Esophagus squamous epithelium (tissue), 4 donors: ENCODE measurements at regions not wholly inside any gene's neighbourhood (a gene's known extent, or its start where the extent isn't known, plus 50 kb on each side); places are given as distances from the start of the nearest gene placed in this dataset.

Source experiments
- POLR2A ChIP-seq, 4 donors: fragments of 450-650 bp; IDR thresholded peaks; one replicate each; pipeline ENCODE4 v1.6.1; 2017; ENCODE audit warnings: antibody characterized with exemption in 4 of 4, mild to moderate bottlenecking in 4 of 4, moderate library complexity in 3 of 4
- TF ChIP-seq, protein P1 (sequence below), 6 experiments: fragments of 450-650 bp in 4 of 6; fragments of 200-600 bp in 2 of 6; sonication (generic) in 2 of 6; IDR thresholded peaks; one replicate each; pipeline ENCODE4 v1.5.1; 2016 to 2019; ENCODE audit warnings: antibody characterized with exemption in 6 of 6, mild to moderate bottlenecking in 4 of 6, moderate library complexity in 4 of 6

DNA sequence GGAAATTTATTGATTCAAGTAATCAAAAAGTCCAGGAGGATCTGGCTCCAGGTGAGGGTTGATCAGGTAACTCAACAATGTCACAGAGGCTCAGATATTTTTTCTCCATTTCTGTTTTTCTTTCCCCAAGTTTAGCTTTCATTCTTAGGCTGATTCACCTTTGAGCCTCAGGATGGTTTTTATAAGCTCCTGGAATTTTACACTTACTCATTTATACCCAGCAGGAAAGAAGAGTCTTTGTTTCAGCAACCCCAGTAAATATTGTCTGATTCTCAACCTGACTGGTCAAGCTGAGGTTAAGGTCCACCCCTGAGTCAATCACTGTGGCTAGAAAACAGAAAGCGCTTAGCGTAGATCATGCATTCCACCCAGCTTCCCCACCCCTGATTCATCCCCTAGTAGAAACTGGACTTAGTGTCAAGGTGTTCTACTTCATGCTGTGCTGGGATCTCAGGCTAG is 500.6 kb downstream of the KIF4B start:
- TF ChIP-seq POLR2A (IDR thresholded peaks at IDR 0.05): no peak
- TF ChIP-seq, protein P1, sequence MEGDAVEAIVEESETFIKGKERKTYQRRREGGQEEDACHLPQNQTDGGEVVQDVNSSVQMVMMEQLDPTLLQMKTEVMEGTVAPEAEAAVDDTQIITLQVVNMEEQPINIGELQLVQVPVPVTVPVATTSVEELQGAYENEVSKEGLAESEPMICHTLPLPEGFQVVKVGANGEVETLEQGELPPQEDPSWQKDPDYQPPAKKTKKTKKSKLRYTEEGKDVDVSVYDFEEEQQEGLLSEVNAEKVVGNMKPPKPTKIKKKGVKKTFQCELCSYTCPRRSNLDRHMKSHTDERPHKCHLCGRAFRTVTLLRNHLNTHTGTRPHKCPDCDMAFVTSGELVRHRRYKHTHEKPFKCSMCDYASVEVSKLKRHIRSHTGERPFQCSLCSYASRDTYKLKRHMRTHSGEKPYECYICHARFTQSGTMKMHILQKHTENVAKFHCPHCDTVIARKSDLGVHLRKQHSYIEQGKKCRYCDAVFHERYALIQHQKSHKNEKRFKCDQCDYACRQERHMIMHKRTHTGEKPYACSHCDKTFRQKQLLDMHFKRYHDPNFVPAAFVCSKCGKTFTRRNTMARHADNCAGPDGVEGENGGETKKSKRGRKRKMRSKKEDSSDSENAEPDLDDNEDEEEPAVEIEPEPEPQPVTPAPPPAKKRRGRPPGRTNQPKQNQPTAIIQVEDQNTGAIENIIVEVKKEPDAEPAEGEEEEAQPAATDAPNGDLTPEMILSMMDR (IDR thresholded peaks at IDR 0.05): no peak
